ENCODE measurements at regions not wholly inside any gene's neighbourhood (a gene's known extent, or its start where the extent isn't known, plus 50 kb on each side); places are given as distances from the start of the nearest gene placed in this dataset.

DNA sequence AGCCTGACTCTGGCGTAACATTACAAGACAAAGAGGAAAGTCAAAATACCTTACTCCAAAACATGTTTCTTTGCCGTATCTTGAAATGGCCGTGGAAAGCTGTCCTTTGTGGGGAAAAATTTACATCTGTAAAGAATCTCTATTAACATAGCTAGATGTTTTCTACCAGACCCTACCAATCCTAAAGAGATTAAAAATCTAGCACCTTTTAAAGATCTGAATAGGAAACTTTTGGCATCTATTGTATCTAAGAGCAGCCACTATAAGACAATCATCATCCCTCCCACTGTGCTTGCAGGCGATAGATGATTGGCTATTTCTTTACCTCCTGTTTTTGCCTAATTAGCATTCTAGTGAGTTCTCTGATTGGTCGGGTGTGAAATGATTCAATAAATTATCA, 82.5 kb upstream of the SNCAIP start (continued):
- TF ChIP-seq, protein P1, sequence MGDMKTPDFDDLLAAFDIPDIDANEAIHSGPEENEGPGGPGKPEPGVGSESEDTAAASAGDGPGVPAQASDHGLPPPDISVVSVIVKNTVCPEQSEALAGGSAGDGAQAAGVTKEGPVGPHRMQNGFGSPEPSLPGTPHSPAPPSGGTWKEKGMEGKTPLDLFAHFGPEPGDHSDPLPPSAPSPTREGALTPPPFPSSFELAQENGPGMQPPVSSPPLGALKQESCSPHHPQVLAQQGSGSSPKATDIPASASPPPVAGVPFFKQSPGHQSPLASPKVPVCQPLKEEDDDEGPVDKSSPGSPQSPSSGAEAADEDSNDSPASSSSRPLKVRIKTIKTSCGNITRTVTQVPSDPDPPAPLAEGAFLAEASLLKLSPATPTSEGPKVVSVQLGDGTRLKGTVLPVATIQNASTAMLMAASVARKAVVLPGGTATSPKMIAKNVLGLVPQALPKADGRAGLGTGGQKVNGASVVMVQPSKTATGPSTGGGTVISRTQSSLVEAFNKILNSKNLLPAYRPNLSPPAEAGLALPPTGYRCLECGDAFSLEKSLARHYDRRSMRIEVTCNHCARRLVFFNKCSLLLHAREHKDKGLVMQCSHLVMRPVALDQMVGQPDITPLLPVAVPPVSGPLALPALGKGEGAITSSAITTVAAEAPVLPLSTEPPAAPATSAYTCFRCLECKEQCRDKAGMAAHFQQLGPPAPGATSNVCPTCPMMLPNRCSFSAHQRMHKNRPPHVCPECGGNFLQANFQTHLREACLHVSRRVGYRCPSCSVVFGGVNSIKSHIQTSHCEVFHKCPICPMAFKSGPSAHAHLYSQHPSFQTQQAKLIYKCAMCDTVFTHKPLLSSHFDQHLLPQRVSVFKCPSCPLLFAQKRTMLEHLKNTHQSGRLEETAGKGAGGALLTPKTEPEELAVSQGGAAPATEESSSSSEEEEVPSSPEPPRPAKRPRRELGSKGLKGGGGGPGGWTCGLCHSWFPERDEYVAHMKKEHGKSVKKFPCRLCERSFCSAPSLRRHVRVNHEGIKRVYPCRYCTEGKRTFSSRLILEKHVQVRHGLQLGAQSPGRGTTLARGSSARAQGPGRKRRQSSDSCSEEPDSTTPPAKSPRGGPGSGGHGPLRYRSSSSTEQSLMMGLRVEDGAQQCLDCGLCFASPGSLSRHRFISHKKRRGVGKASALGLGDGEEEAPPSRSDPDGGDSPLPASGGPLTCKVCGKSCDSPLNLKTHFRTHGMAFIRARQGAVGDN (IDR thresholded peaks at IDR 0.05), result no peak
- no peak for TF ChIP-seq TCF3 (IDR thresholded peaks at IDR 0.05; ENCODE audit: borderline replicate concordance, insufficient read depth, low read depth, low read length)

DNA sequence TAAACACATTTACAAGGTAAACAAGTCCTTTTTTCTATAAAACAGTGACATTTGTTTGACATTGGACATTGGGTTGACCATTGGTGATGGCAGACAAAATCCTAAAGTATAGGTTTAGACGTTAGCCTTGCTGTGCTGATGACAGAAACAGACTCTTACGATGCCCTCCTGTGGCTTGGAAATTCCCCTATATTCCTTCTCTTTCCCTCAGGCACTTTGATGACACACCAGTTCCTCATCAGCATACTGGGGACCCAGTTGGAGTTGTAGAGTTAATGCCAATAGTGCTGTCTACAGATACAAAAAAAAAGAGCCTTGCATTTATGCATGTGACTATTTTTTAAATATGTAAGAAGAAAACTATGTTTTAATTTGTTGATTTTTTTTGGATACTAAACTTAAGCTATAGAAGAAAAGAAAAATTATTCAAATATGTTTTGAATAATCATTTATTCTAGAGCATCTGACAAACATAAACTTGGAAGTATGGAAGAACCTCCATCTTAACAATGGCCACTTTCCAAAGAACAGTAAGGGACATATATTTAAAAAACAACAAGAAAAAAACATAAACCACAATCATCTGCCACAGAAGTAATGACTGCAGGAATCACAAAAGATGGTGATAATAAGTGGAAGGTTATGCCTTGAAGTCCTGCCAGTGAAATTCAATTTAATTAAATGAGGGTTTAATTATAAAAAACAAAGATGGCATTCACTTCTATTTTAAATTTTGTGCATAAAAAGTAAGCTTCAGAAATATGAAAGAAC, 75.6 kb upstream of the SNCAIP start:
- H3K4me1 ChIP-seq (ENCODE audit: control insufficient read depth, insufficient read depth, low read length), result no peaks in the 10 kb centered on the region
- in situ Hi-C loops (cut with MboI) (no loop called here), intact Hi-C loops (cut with micrococcal nuclease; ENCODE audit: unreplicated experiment) (no loop called here)
- no peaks in the 10 kb centered on the region for H3K36me3 ChIP-seq (ENCODE audit: control insufficient read depth in 2 of 2, insufficient read depth in 2 of 2, low read length in 1 of 2)
- POLR2A ChIA-PET, result no interaction called here
- ATAC-seq, result no peak
- no peaks in the 10 kb centered on the region for H3K79me2 ChIP-seq (ENCODE audit: control insufficient read depth, insufficient read depth, low read length)
- SMC1A ChIA-PET (ENCODE audit: uncharacterized antibody, unreplicated experiment), result no interaction called here
- H2AFZ ChIP-seq (ENCODE audit: control insufficient read depth, low read depth, low read length), result no peak overlapping the region
- CTCF ChIA-PET, result no interaction called here
- 24% methylated on average over 2 of the region's 2 CpGs for WGBS (ENCODE audit: insufficient coverage, insufficient replicate concordance, low lambda C conversion rate, missing lambda C conversion rate)
- no peak for FAIRE-seq
- H3K27ac ChIP-seq (ENCODE audit: control insufficient read depth, insufficient read depth), result no peak overlapping the region
- H3K4me2 ChIP-seq (ENCODE audit: control insufficient read depth, insufficient read depth), result no peak overlapping the region
- no peaks in the 10 kb centered on the region; a peak in 1 of 4 replicates for H3K27me3 ChIP-seq (replicated peaks in 1 of 2; ENCODE audit: control insufficient read depth in 2 of 2, insufficient read depth in 2 of 2, low read length in 1 of 2)
- TF ChIP-seq STAT1 (conservative IDR thresholded peaks at IDR 0.05) (no peak), FOXK2 (IDR thresholded peaks at IDR 0.05) (no peak), SP1 (IDR thresholded peaks at IDR 0.05; ENCODE audit: low read depth, low read length) (no peak), PML (IDR thresholded peaks at IDR 0.05; ENCODE audit: low read length) (no peak)
- TF ChIP-seq, protein P2, sequence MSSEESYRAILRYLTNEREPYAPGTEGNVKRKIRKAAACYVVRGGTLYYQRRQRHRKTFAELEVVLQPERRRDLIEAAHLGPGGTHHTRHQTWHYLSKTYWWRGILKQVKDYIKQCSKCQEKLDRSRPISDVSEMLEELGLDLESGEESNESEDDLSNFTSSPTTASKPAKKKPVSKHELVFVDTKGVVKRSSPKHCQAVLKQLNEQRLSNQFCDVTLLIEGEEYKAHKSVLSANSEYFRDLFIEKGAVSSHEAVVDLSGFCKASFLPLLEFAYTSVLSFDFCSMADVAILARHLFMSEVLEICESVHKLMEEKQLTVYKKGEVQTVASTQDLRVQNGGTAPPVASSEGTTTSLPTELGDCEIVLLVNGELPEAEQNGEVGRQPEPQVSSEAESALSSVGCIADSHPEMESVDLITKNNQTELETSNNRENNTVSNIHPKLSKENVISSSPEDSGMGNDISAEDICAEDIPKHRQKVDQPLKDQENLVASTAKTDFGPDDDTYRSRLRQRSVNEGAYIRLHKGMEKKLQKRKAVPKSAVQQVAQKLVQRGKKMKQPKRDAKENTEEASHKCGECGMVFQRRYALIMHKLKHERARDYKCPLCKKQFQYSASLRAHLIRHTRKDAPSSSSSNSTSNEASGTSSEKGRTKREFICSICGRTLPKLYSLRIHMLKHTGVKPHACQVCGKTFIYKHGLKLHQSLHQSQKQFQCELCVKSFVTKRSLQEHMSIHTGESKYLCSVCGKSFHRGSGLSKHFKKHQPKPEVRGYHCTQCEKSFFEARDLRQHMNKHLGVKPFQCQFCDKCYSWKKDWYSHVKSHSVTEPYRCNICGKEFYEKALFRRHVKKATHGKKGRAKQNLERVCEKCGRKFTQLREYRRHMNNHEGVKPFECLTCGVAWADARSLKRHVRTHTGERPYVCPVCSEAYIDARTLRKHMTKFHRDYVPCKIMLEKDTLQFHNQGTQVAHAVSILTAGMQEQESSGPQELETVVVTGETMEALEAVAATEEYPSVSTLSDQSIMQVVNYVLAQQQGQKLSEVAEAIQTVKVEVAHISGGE (CRISPR knock-in tag; IDR thresholded peaks at IDR 0.05), result no peak
- H3K9ac ChIP-seq (ENCODE audit: control insufficient read depth, insufficient read depth, low read length), result no peak overlapping the region
- H3K9me3 ChIP-seq (replicated peaks; ENCODE audit: control insufficient read depth, insufficient read depth, low read length), result no peaks in the 10 kb centered on the region
- no peaks in the 10 kb centered on the region for H4K20me1 ChIP-seq (ENCODE audit: control insufficient read depth, insufficient read depth)
- BruUV-seq (replicated peaks), result no TSS peak
- H3K4me3 ChIP-seq, result no peak overlapping the region
- no peak for DNase-seq (ENCODE audit: low read depth, low spot score)
- RAD21 ChIA-PET (ENCODE audit: unreplicated experiment), result no interaction called here

Measured in GM12878 (cell line).